ENCODE measurements at regions not wholly inside any gene's neighbourhood (a gene's known extent, or its start where the extent isn't known, plus 50 kb on each side); places are given as distances from the start of the nearest gene placed in this dataset.

GRCh38 chr6:170483413-170483812 lies 69.7 kb downstream of the PSMB1 start:
- no peak for DNase-seq

DNA sequence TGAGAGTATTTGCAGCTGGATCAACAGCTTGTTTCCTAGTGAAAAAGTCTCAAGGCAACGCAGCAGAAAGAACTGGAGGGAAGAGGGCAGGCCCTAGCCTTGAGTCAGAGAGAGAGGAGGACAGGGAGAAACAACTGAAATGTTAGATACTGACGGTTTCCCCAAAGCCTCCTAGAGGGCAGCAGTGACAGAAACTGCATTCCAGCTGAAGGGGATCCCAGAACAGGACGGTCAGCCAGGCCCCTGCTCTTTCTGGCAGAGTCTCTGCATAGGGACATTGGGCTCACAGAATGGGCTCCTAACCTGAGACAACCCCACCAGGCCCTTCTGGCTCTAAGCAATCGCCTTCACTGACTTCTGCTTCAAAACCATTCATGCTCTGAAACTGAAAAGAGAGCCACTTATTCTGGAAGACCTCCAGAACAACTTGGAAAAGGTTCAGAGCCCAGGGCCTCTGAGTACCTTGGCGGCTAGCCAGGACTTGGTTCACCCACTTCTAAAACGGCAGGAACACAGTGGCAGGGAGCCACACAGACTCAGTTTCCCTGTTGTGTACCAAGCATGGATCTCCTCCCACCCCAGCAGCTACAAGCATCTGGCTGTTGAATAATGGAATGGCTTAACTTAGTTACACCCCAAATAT lies 72.9 kb downstream of the PSMB1 start:
- no peak for DNase-seq

DNA sequence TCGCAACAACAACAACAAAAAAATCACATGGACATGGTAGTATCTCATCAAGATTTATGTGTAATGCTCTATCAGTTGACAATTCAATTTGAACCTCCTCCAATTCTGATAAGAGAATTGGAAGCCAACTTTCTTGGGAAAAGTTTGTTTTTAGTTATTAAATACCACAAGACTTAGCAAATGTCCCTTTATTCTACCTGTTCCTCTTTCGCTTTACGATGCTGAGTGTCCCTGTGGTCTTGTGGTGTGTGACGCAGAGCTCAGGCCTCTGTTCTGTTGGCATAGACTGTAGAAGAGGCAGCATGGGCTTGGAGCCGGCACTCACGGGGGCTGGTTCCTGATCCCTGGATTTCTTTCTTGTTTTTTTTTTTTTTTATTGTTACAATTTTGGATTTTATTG lies 76.7 kb downstream of the PSMB1 start:
- peak; percentile 48 to 66 for DNase-seq

DNA sequence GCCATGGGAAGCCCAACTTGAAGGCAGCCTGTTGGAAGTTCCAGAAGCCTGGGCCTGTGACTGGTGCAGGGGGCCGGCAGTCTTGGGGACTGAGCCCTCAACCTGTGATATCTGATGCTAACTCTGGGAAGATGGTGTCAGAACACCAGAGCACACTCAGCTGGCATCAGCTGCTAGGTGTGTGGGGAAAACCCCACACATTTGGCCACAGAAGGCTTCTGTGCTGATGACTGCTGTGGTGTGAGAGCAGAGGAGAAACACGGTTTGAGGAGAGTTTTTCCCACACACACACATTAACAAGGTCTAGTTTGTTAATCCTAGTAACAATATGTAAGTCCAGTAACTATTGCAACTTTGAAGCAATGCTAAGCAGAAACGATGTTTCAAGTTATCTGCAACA lies 78.0 kb downstream of the PSMB1 start:
- DNase-seq: no peak

DNA sequence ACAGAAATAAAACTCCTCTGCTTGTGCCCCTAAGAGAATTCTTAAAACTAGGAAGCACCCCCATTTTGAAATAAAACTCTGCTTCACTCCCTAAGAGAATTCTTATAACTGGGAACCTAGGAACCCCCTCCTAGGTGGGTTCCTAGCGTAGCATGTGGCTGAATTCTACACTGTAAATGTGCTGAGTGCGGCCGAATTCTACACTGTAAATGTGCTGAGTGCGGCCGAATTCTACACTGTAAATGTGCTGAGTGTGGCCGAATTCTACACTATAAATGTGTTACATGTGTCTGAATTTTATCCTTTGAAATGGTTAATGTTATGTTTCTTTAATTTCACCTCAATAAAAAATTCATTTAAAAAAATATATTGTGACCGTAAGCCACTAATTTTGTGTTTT lies 79.3 kb downstream of the PSMB1 start:
- DNase-seq: no peak

- DNase-seq: no peak
Measured at GRCh38 chr6:170473301-170473717, 79.8 kb downstream of the PSMB1 start.

DNA sequence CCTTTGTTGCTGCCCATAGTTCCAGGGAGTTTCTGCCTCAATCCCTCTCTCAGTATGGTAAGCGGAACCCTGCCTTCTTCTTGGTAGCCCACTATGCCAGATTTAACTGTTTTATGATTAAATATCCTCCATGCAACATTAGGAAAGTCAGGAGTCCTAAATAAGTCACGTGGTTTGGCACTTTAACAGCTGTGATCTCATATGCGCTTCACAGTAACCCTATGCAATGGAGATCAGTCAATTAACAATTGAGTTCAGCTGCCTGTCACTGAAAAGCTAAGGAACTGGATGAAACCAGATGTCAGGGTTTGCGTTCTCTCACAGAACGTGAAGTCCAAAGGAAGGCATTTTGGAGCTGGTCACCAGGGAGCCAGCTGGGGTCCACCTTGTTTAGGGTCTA lies 81.6 kb downstream of the PSMB1 start:
- no peak for DNase-seq

GRCh38 chr6:170470734-170471133 lies 82.4 kb downstream of the PSMB1 start:
- no peak for DNase-seq

DNA sequence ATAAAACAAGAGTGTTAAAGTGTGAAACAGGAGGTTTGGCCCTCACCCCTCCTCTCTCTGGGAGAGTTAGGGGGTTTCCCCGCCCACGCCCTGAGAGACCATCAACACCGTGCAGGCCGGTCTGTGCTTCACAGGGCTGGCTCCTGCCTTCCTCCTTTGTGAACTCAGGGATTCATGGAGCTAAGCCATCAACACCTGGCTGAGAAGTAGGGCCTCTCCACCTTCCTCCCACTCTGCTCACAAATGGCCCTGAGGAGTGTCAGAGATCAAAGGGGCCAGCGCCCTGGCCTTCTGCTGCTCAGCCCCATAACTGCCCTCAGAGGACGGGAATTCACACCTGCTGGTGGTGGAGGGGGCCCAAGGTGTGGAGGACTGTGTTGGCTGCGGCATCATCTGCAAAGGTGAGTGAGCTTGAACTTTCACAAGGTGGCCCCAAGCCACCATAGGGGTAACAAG lies 88.6 kb downstream of the PSMB1 start:
- DNase-seq: no peak

DNA sequence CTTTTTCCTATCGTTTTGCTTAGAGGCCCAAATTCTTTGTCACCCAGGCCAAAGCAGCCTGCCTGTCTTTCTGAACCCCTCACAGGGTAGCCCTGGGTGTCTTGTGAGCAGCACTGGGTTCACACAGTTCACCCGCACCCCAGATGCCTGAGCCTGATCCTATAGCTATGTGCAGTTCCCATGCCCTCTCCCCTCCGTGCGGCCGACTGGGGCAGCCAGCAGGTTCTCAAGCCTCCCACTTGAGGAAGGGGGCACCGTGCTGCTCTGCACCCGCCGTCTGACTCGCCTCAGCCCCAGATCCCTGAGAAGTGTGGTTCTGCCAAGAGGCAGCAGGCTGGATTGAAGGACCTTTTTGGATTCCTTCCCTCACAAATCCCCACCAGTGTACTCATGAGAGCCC lies 89.0 kb downstream of the PSMB1 start:
- DNase-seq: no peak

DNA sequence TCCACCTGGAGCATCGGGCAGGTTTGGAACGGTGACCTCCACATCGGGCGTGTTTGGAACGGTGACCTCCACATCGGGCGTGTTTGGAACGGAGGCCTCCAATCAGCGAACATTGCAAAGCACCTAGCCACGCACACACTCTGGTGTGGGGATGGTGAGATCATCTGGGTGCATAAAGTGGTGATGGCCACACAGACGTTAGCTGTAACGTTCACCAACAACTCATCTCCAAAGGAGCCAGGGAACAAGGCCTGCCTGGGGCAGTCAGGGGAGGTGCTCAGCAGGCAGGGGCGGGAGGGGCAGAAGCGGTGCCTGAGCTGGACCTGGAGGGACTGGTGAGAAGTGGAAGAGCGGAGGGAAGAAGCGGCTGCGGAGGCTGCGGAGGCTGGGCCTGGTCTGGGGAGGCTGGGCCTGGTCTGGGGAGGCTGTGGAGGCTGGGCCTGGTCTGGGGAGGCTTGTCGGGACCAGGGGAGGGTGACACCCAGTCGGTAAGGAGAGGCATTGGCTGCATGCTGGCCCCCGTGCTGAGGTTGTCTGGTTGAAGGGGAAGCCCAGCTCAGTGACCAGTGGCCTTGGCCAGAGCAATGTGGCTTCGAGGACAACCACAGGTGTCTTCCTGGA lies 89.9 kb downstream of the PSMB1 start:
- no peak for DNase-seq

DNA sequence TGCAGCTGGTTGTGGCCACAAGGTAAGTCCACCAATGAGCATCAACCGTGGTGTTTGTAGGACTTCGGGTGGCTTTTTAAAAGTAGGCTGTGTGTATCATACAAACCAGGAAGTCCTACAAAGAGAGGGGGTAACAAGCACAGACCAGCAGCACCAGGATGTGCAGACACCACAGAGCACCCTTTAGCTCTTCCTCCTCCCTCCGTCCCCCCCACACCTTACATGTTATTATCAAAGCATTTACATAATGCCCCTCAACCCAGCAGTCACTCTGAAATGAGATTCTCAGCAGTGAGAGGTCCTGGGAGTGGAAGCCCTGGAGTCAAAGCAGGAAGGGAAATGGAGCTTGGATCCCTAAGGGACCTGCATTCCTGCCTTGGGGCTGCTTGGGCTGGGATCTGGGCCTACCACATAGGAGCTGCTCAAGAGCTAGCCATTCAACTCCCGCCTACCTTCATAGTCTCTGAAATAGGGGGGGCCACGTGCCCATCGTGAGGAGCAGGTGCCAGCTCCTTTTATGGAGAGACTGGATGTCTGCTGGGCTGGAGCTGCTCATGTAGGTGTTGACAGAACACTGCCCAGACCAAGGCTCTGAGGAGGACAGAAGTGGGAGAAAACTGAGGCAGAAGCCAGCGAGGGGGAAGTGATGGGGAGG lies 90.6 kb downstream of the PSMB1 start:
- no peak for DNase-seq

DNA sequence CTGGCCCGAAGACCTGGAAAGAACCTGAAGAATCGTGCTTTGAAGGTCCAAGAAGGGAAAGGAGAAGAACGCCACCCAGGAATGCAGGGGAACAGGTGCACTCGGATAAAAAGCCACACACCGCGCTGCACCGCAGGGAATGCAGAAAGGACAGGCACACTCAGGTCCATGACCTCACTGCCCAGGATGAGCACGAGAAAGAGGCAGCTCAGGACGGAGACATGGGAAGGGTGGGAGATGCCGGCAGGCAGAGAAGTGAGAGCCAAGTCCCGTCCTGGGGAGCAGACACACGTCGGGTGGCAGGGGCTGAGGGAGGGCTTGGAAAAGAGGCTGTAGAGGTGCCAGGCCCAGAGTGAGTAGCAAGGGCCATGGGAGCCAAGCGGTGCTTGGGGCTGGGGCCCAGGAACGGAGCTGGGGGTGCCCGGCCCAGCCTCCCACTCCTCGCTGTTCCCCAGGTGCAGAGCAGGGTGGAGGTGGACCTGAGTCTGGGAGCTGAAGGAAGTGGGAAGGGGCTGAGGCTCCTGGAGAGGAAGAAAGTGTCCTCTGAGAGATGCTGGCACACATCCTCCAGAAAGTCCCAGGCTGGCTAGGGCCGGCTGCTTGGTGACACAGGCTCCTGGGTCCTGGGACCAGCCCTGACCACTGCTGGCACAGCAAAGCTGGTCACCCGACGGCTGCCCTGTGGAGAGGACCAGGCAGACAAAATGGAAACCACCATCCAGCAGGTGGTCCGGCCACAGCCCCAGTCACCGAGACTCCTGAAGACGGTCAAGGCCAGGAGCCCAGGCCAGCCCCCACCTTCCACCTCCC lies 91.3 kb downstream of the PSMB1 start:
- DNase-seq: no peak

GRCh38 chr6:170461111-170461510 lies 92.0 kb downstream of the PSMB1 start:
- no peak for DNase-seq

GRCh38 chr6:170460641-170461040 lies 92.5 kb downstream of the PSMB1 start:
- DNase-seq: no peak

DNA sequence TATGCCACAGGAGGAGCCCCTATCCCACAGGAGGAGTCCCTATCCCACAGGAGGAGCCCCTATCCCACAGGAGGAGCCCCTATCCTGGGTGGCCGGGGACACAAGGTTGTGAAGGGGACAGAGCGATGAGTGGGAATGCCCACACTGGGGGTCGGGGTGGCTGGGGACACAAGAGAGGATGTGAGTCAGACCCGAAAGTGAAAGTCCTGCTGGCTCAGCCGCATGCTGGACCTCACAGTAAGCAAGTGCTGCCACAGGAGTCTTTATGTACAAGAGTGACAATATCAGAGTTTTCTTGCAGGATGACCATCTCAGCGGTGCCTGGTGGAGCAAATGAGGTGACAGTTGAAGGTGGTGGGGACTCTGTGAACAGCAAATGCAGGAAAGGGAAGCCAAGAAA lies 93.7 kb downstream of the PSMB1 start:
- peak; percentile 7 to 37 for DNase-seq

GRCh38 chr6:170456886-170457698 lies 96.0 kb downstream of the PSMB1 start:
- no peak for DNase-seq

Data from inflammatory macrophage (primary cell).